ENCODE measurements at regions not wholly inside any gene's neighbourhood (a gene's known extent, or its start where the extent isn't known, plus 50 kb on each side); places are given as distances from the start of the nearest gene placed in this dataset.

- TF ChIP-seq CTCF (IDR thresholded peaks at IDR 0.05) (no peak), POLR2A (IDR thresholded peaks at IDR 0.05) (no peak)
Observed at GRCh38 chr5:107072967-107073366, 597.8 kb downstream of the EFNA5 start.

All from right lobe of liver (tissue), 4 donors.